Aorta (tissue), 5 donors: ENCODE measurements at regions not wholly inside any gene's neighbourhood (a gene's known extent, or its start where the extent isn't known, plus 50 kb on each side); places are given as distances from the start of the nearest gene placed in this dataset.
"Not testable (repeated sequence)": the region's sequence is repeated elsewhere in the genome, so short reads cannot be mapped to it uniquely, and the experiment has no call there.

ENCODE experiments used
- ATAC-seq: fragments of 200-7000 bp; cut with Tn5 transposase; one replicate; pipeline ENCODE4 v1.9.1; 2022; ENCODE audit warnings: moderate library complexity; ENCODE audit not compliant: low FRiP score
- DNase-seq, 2 donors: peaks; one replicate each; pipeline ENCODE4 v3.0.0-alpha.2; 2020
- H3K27ac ChIP-seq, 2 donors: one replicate each; pipeline ENCODE4 v1.5.1; 2013; ENCODE audit warnings: low read length in 2 of 2, mild to moderate bottlenecking in 2 of 2, moderate library complexity in 2 of 2, control low read depth in 1 of 2, inconsistent platforms in 1 of 2, low read depth in 1 of 2
- H3K27me3 ChIP-seq, 2 donors: one replicate each; pipeline ENCODE4 v1.6.1; 2013; ENCODE audit warnings: control low read depth in 1 of 2, low read length in 1 of 2, mild to moderate bottlenecking in 1 of 2, moderate library complexity in 1 of 2; ENCODE audit not compliant: insufficient read depth in 2 of 2, control insufficient read depth in 1 of 2
- H3K36me3 ChIP-seq, 2 donors: one replicate each; pipeline ENCODE4 v1.6.1; 2013; ENCODE audit warnings: control low read depth in 1 of 2, low read length in 1 of 2, mild to moderate bottlenecking in 1 of 2; ENCODE audit not compliant: insufficient read depth in 2 of 2, control insufficient read depth in 1 of 2
- H3K4me1 ChIP-seq, 2 donors: one replicate each; pipeline ENCODE4 v1.6.1; 2013; ENCODE audit warnings: low read length in 2 of 2, control low read depth in 1 of 2, mild to moderate bottlenecking in 1 of 2, moderate library complexity in 1 of 2; ENCODE audit not compliant: insufficient read depth in 2 of 2, control insufficient read depth in 1 of 2
- H3K4me3 ChIP-seq, 2 donors: one replicate each; pipeline ENCODE4 v1.5.1; 2013; ENCODE audit warnings: low read length in 2 of 2, control low read depth in 1 of 2, mild to moderate bottlenecking in 1 of 2
- H3K9me3 ChIP-seq: one replicate; pipeline ENCODE4 v1.6.1; 2013; ENCODE audit warnings: mild to moderate bottlenecking, low read length; ENCODE audit not compliant: control insufficient read depth
- WGBS, 2 donors: extraction: QIAGEN DNeasy Blood & Tissue Kit; methylation state at CpG; one replicate each; pipeline ENCODE4 v1.1.7; 2013; 5-methylcytosine and 5-hydroxymethylcytosine counted together
- intact Hi-C, 2 donors: fragments of 100-400 bp; cut with DNase I; formaldehyde crosslinking; loops; one replicate each; pipeline versions ENCODE4 v1.14.2 to v1.15.0; 2022
- donor health status: healthy with polysubstance abuse.
- donor health status: Bipolar disorder and iron deficiency.
- donor health status: DM: no; HTN: no; CAD: no.
- donor health status: DM: no; HTN: no; CAD: no.
- donor health status: DM: yes; HTN: yes; CAD: no.

- H3K9me3 ChIP-seq = no peaks in the 10 kb centered on the region
- H3K4me3 ChIP-seq = no peak overlapping the region
- DNase-seq (no peak), ATAC-seq (no peak)
- intact Hi-C loops = no loop called here
- no peaks in the 10 kb centered on the region for H3K4me1 ChIP-seq
- no peaks in the 10 kb centered on the region for H3K36me3 ChIP-seq
- H3K27ac ChIP-seq = no peak overlapping the region
- no peaks in the 10 kb centered on the region for H3K27me3 ChIP-seq
- WGBS, 2 donors = 82 to 85% methylated on average over 10 of the region's 10 CpGs
Measured at GRCh38 chr11:24400059-24400665, 96.7 kb upstream of the LUZP2 start.

GRCh38 chr11:24406389-24406788 lies 90.5 kb upstream of the LUZP2 start:
- Histone ChIP-seq H3K4me3 (no peak overlapping the region), H3K36me3 (no peaks in the 10 kb centered on the region), H3K27ac (no peak overlapping the region), H3K9me3 (no peaks in the 10 kb centered on the region), H3K4me1 (no peaks in the 10 kb centered on the region), H3K27me3 (no peaks in the 10 kb centered on the region)
- DNase-seq (no peak), ATAC-seq (no peak)
- intact Hi-C loops = no loop called here
- WGBS, 2 donors = 75 to 83% methylated on average over 6 of the region's 6 CpGs

GRCh38 chr11:24406980-24407379 lies 89.9 kb upstream of the LUZP2 start:
- no peak for ATAC-seq
- Histone ChIP-seq H3K9me3 (no peaks in the 10 kb centered on the region), H3K27ac (no peak overlapping the region), H3K27me3 (no peaks in the 10 kb centered on the region), H3K4me3 (no peak overlapping the region), H3K4me1 (no peaks in the 10 kb centered on the region), H3K36me3 (no peaks in the 10 kb centered on the region)
- intact Hi-C loops = no loop called here
- DNase-seq = no peak
- WGBS, 2 donors = 96 to 97% methylated on average over 9 of the region's 9 CpGs

GRCh38 chr11:24407733-24408132 lies 89.1 kb upstream of the LUZP2 start:
- no peaks in the 10 kb centered on the region for H3K36me3 ChIP-seq
- WGBS, 2 donors = 49 to 54% methylated on average over 3 of the region's 3 CpGs
- no peak for ATAC-seq

GRCh38 chr11:24408202-24408601 lies 88.7 kb upstream of the LUZP2 start:
- H3K4me1 ChIP-seq = no peaks in the 10 kb centered on the region
- no peak overlapping the region for H3K4me3 ChIP-seq
- H3K9me3 ChIP-seq = no peaks in the 10 kb centered on the region
- intact Hi-C loops = no loop called here
- H3K27ac ChIP-seq = no peak overlapping the region
- no peaks in the 10 kb centered on the region for H3K27me3 ChIP-seq
- no peak for ATAC-seq
- no peak for DNase-seq
- H3K36me3 ChIP-seq = no peaks in the 10 kb centered on the region

More at GRCh38 chr11:24407733-24408132, 89.1 kb upstream of the LUZP2 start:
- intact Hi-C loops = no loop called here
- H3K9me3 ChIP-seq = no peaks in the 10 kb centered on the region
- no peak overlapping the region for H3K27ac ChIP-seq
- no peaks in the 10 kb centered on the region for H3K27me3 ChIP-seq
- H3K4me1 ChIP-seq = no peaks in the 10 kb centered on the region
- no peak overlapping the region for H3K4me3 ChIP-seq
- DNase-seq = no peak

- Histone ChIP-seq H3K36me3 (no peaks in the 10 kb centered on the region), H3K4me1 (no peaks in the 10 kb centered on the region), H3K27ac (no peak overlapping the region), H3K27me3 (no peaks in the 10 kb centered on the region), H3K4me3 (no peak overlapping the region), H3K9me3 (no peaks in the 10 kb centered on the region)
- DNase-seq (no peak), ATAC-seq (no peak)
- intact Hi-C loops = no loop called here
- WGBS, 2 donors = 67 to 78% methylated on average over 3 of the region's 3 CpGs
Measured at GRCh38 chr11:24411791-24412190, 85.1 kb upstream of the LUZP2 start.

GRCh38 chr11:24412722-24413121 lies 84.1 kb upstream of the LUZP2 start:
- H3K27ac ChIP-seq = no peak overlapping the region
- no peaks in the 10 kb centered on the region for H3K9me3 ChIP-seq
- ATAC-seq = no peak
- DNase-seq = no peak
- no peaks in the 10 kb centered on the region for H3K27me3 ChIP-seq
- intact Hi-C loops = no loop called here
- WGBS, 2 donors = 63 to 65% methylated on average over 2 of the region's 2 CpGs
- H3K36me3 ChIP-seq = no peaks in the 10 kb centered on the region
- no peak overlapping the region for H3K4me3 ChIP-seq
- no peaks in the 10 kb centered on the region for H3K4me1 ChIP-seq

- 24 to 30% methylated on average over 1 of the region's 1 CpG for WGBS, 2 donors
- Histone ChIP-seq H3K9me3 (no peaks in the 10 kb centered on the region), H3K27me3 (no peaks in the 10 kb centered on the region), H3K4me3 (no peak overlapping the region), H3K36me3 (no peaks in the 10 kb centered on the region), H3K27ac (no peak overlapping the region), H3K4me1 (no peaks in the 10 kb centered on the region)
- intact Hi-C loops = no loop called here
- no peak for ATAC-seq
- DNase-seq = no peak
Measured at GRCh38 chr11:24413391-24413790, 83.5 kb upstream of the LUZP2 start.

GRCh38 chr11:24415955-24416636 lies 80.8 kb upstream of the LUZP2 start:
- H3K4me3 ChIP-seq, ATAC-seq, H3K27ac ChIP-seq, H3K36me3 ChIP-seq, H3K4me1 ChIP-seq, H3K27me3 ChIP-seq, H3K9me3 ChIP-seq, intact Hi-C loops: not testable (repeated sequence)
- peak in 1 of 2 donors; percentile 55 for DNase-seq
- WGBS, 2 donors = 97 to 98% methylated on average over 25 to 34 of the region's 34 CpGs
